CD4-positive, CD25-positive, alpha-beta regulatory T cell (primary cell): ENCODE measurements at regions not wholly inside any gene's neighbourhood (a gene's known extent, or its start where the extent isn't known, plus 50 kb on each side); places are given as distances from the start of the nearest gene placed in this dataset.

Source experiments
- ATAC-seq, 2 donors: fragments of 150-1000 bp; cut with Tn5 transposase; one replicate each; pipeline ENCODE4 v1.10.0; 2021; ENCODE audit warnings: low read depth in 2 of 2, moderate number of reproducible peaks in 2 of 2, moderate library complexity in 1 of 2
- DNase-seq, 3 donors: peaks; one replicate each; pipeline versions ENCODE4 v3.0.0 to v3.0.0-alpha.2; 2012 to 2022; ENCODE audit warnings: mixed read lengths in 1 of 3
- H3K27ac ChIP-seq: one replicate; pipeline ENCODE4 v1.7.0; 2013; ENCODE audit warnings: mild to moderate bottlenecking, low read length; ENCODE audit not compliant: insufficient read depth, poor library complexity, severe bottlenecking
- H3K27me3 ChIP-seq: one replicate; pipeline ENCODE4 v1.7.0; 2013; ENCODE audit warnings: low read length; ENCODE audit not compliant: control insufficient read depth, insufficient read depth
- H3K36me3 ChIP-seq: one replicate; pipeline ENCODE4 v1.7.0; 2013; ENCODE audit warnings: mild to moderate bottlenecking, low read length, moderate library complexity; ENCODE audit not compliant: control insufficient read depth, insufficient read depth
- H3K4me1 ChIP-seq: 2 replicates; pipeline ENCODE4 v1.7.0; 2013; ENCODE audit warnings: mild to moderate bottlenecking, low read length; ENCODE audit not compliant: insufficient read depth, control insufficient read depth, poor library complexity, severe bottlenecking
- H3K4me3 ChIP-seq: one replicate; pipeline ENCODE4 v1.7.0; 2013; ENCODE audit warnings: low read depth, mild to moderate bottlenecking, low read length, moderate library complexity
- H3K9me3 ChIP-seq, 2 experiments: 1 replicate in 1 of 2; 2 replicates in 1 of 2; pipeline ENCODE4 v1.7.0; 2013; ENCODE audit warnings: low read length in 2 of 2, mild to moderate bottlenecking in 1 of 2, moderate library complexity in 1 of 2; ENCODE audit not compliant: control insufficient read depth in 2 of 2
- H3K27ac Mint-ChIP-seq, 3 donors: one replicate each; pipeline ENCODE4 v1.8.0; 2020 to 2022; ENCODE audit warnings: mild to moderate bottlenecking in 3 of 3, mixed read lengths in 3 of 3, moderate library complexity in 2 of 3
- H3K27me3 Mint-ChIP-seq: one replicate; pipeline ENCODE4 v1.8.0; 2022; ENCODE audit warnings: mild to moderate bottlenecking, mixed read lengths
- H3K36me3 Mint-ChIP-seq: one replicate; pipeline ENCODE4 v1.8.0; 2020; ENCODE audit warnings: mixed read lengths
- H3K4me1 Mint-ChIP-seq, 4 donors: one replicate each; pipeline ENCODE4 v1.8.0; 2020 to 2022; ENCODE audit warnings: mixed read lengths in 4 of 4, mild to moderate bottlenecking in 1 of 4
- H3K4me3 Mint-ChIP-seq, 4 donors: one replicate each; pipeline ENCODE4 v1.8.0; 2020 to 2022; ENCODE audit warnings: mild to moderate bottlenecking in 4 of 4, mixed read lengths in 4 of 4, moderate library complexity in 3 of 4
- H3K9me3 Mint-ChIP-seq, 7 donors: one replicate each; pipeline ENCODE4 v1.8.0; 2020 to 2022; ENCODE audit warnings: mixed read lengths in 7 of 7, mild to moderate bottlenecking in 3 of 7, moderate library complexity in 2 of 7

- Histone ChIP-seq H3K4me3 (no peak overlapping the region), H3K27me3 (no peaks in the 10 kb centered on the region), H3K27ac (no peak overlapping the region), H3K9me3 (no peaks in the 10 kb centered on the region), H3K4me1 (no peaks in the 10 kb centered on the region), H3K36me3 (no peaks in the 10 kb centered on the region)
- Mint-ChIP-seq H3K27ac (no peak overlapping the region), H3K9me3 (peaks cover 0 to 24% (median 5%) of the 10 kb centered on the region in 7 donors), H3K27me3 (no peaks in the 10 kb centered on the region), H3K4me1 (no peaks in the 10 kb centered on the region), H3K36me3 (no peaks in the 10 kb centered on the region), H3K4me3 (no peak overlapping the region)
- ATAC-seq (no peak), DNase-seq (no peak)
Measured at GRCh38 chr20:7624886-7625285, 315.4 kb downstream of the HAO1 start.

GRCh38 chr20:7627734-7628663 lies 312.3 kb downstream of the HAO1 start:
- H3K4me1 Mint-ChIP-seq, result no peaks in the 10 kb centered on the region
- no peaks in the 10 kb centered on the region for H3K27me3 Mint-ChIP-seq
- no peak for DNase-seq
- H3K4me3 Mint-ChIP-seq, result no peak overlapping the region
- Histone ChIP-seq H3K27ac (no peak overlapping the region), H3K9me3 (no peaks in the 10 kb centered on the region), H3K4me1 (no peaks in the 10 kb centered on the region), H3K27me3 (no peaks in the 10 kb centered on the region), H3K36me3 (no peaks in the 10 kb centered on the region), H3K4me3 (no peak overlapping the region)
- no peaks in the 10 kb centered on the region for H3K36me3 Mint-ChIP-seq
- no peak overlapping the region for H3K27ac Mint-ChIP-seq
- H3K9me3 Mint-ChIP-seq, result peaks cover 2 to 14% (median 8%) of the 10 kb centered on the region in 7 donors
- ATAC-seq, result no peak

GRCh38 chr20:7629880-7630279 lies 310.4 kb downstream of the HAO1 start:
- DNase-seq (no peak), ATAC-seq (no peak)
- H3K4me3 ChIP-seq, result no peak overlapping the region
- H3K4me1 ChIP-seq, result no peaks in the 10 kb centered on the region
- peaks cover 4 to 12% (median 5%) of the 10 kb centered on the region in 7 donors for H3K9me3 Mint-ChIP-seq
- H3K27ac ChIP-seq, result no peak overlapping the region
- H3K27me3 Mint-ChIP-seq, result no peaks in the 10 kb centered on the region
- no peaks in the 10 kb centered on the region for H3K36me3 Mint-ChIP-seq
- H3K27me3 ChIP-seq, result no peaks in the 10 kb centered on the region
- no peaks in the 10 kb centered on the region for H3K4me1 Mint-ChIP-seq
- H3K4me3 Mint-ChIP-seq, result no peak overlapping the region
- H3K27ac Mint-ChIP-seq, result no peak overlapping the region
- no peaks in the 10 kb centered on the region for H3K36me3 ChIP-seq
- no peaks in the 10 kb centered on the region for H3K9me3 ChIP-seq

DNA sequence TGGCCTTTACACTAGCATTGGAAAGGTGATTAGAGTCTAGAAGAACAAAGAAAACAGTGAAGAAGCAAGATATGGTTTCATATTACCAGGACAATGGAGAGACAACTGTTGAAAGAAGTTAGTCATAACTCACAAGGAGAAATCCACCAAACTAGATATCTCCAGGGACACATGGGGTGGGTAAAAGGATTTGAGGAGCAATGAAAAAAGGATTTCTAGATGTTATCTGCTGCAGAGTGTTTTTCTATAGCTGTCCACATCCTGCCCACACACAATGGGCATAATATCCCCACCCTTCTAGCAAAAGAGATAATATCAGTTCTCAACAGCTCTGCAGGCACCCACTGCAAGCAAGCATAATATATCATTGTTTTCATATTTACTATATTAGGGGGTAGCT lies 303.1 kb downstream of the HAO1 start:
- Mint-ChIP-seq H3K4me1 (no peaks in the 10 kb centered on the region), H3K27ac (no peak overlapping the region), H3K4me3 (no peak overlapping the region), H3K27me3 (no peaks in the 10 kb centered on the region), H3K36me3 (no peaks in the 10 kb centered on the region), H3K9me3 (peaks cover 0 to 13% (median 4%) of the 10 kb centered on the region in 7 donors)
- Histone ChIP-seq H3K27ac (no peak overlapping the region), H3K4me3 (no peak overlapping the region), H3K9me3 (no peaks in the 10 kb centered on the region), H3K27me3 (no peaks in the 10 kb centered on the region), H3K36me3 (no peaks in the 10 kb centered on the region), H3K4me1 (no peaks in the 10 kb centered on the region)
- ATAC-seq (no peak), DNase-seq (no peak)

DNA sequence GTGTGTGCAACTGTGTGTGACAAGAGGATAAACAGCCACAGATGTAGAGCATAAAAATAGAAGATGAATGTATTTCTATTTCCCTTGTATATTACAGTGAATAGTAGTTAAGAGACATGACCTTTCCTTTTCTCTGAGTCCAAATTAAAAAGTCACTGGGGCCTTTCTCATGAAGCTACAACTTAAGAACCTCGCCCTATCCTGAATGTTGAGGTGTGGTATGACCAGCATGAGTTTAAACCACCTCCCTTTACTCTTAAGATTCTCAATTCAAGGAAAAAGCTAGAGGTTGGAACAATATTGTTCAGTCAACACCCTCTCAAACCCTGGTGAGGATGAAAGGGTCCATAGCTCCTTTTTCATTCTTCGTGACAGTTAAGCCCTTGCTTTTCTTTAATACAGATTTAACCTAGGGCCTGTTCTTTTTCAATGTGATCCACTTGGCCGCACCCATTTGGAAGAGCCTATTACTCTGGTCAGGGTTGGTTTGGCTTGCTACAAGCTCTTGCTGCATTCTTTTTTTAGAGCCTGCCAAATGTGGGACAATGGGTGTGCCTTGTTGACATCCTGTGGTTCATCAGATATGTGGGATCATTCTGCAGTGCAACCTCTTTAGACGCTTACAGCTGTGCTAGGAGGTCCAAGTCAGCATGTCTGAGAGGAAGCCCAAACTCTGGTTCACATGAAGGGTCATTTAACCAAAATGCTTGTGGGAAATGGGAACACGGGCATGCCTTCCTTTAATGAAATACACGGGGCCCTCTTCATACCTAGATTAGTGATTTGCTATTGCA lies 290.0 kb downstream of the HAO1 start:
- Mint-ChIP-seq H3K9me3 (peaks cover 5 to 11% (median 7%) of the 10 kb centered on the region in 7 donors), H3K4me3 (no peak overlapping the region), H3K4me1 (no peaks in the 10 kb centered on the region), H3K36me3 (no peaks in the 10 kb centered on the region), H3K27me3 (no peaks in the 10 kb centered on the region), H3K27ac (no peak overlapping the region)
- H3K36me3 ChIP-seq, result no peaks in the 10 kb centered on the region
- peaks cover 0 to 4% of the 10 kb centered on the region in 2 experiments for H3K9me3 ChIP-seq
- H3K4me3 ChIP-seq, result no peak overlapping the region
- no peak overlapping the region for H3K27ac ChIP-seq
- no peaks in the 10 kb centered on the region for H3K27me3 ChIP-seq
- H3K4me1 ChIP-seq, result no peaks in the 10 kb centered on the region
- no peak for DNase-seq
- ATAC-seq, result no peak

GRCh38 chr20:7654231-7654630 lies 286.0 kb downstream of the HAO1 start:
- Histone ChIP-seq H3K4me1 (no peaks in the 10 kb centered on the region), H3K9me3 (no peaks in the 10 kb centered on the region), H3K4me3 (no peak overlapping the region), H3K27me3 (no peaks in the 10 kb centered on the region), H3K27ac (no peak overlapping the region), H3K36me3 (no peaks in the 10 kb centered on the region)
- H3K27me3 Mint-ChIP-seq, result no peaks in the 10 kb centered on the region
- no peak for DNase-seq
- no peaks in the 10 kb centered on the region for H3K36me3 Mint-ChIP-seq
- H3K4me3 Mint-ChIP-seq, result no peak overlapping the region
- no peak for ATAC-seq
- H3K4me1 Mint-ChIP-seq, result no peaks in the 10 kb centered on the region
- peaks cover 4 to 11% (median 7%) of the 10 kb centered on the region in 7 donors for H3K9me3 Mint-ChIP-seq
- no peak overlapping the region for H3K27ac Mint-ChIP-seq

DNA sequence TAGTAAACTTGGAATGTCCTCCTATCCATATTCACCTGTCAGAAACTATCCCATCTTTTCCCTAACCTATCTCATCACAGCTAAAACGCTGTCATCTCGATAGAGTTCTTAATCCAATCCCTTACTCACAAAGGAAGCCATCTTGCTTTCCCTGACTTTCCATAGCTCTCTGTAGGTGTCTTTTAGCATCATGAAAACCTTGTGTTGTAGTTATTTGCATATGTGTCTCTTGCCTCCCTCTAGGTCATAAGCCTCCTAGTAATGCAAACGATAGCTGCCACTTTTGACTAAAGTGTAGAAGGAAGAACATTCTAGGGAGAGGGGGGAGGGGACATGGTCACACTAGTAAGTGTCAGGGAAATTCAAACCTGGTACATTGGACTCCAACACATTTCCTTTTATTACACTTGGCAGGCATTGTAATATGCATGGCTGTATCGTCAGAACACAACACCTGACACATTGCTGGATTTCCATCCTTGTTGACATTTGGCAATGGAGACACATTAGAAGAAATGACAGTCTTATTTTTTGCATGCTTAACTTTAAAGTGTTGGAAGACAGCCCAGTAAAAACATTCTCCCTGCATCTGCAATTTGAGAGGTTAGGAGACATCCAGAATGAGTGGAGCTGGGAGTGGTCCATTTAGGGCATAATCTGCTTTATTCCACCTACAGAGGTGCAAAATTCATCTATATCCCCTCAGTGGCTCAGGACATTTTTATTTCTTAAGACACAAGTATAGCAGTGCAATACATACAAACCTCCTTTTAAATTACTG lies 283.4 kb downstream of the HAO1 start:
- no peaks in the 10 kb centered on the region for H3K27me3 Mint-ChIP-seq
- peaks cover 2 to 12% (median 6%) of the 10 kb centered on the region in 7 donors for H3K9me3 Mint-ChIP-seq
- no peaks in the 10 kb centered on the region for H3K4me1 ChIP-seq
- no peaks in the 10 kb centered on the region for H3K27me3 ChIP-seq
- no peaks in the 10 kb centered on the region for H3K36me3 ChIP-seq
- no peak overlapping the region for H3K27ac ChIP-seq
- no peak for ATAC-seq
- no peaks in the 10 kb centered on the region for H3K36me3 Mint-ChIP-seq
- H3K4me3 ChIP-seq, result no peak overlapping the region
- H3K9me3 ChIP-seq, result no peaks in the 10 kb centered on the region
- DNase-seq, result no peak
- H3K27ac Mint-ChIP-seq, result no peak overlapping the region
- H3K4me3 Mint-ChIP-seq, result no peak overlapping the region
- no peaks in the 10 kb centered on the region for H3K4me1 Mint-ChIP-seq
